Activated naive CD8-positive, alpha-beta T cell treated with anti-CD3 and anti-CD28 coated beads for 36 hours (primary cell): ENCODE measurements at regions not wholly inside any gene's neighbourhood (a gene's known extent, or its start where the extent isn't known, plus 50 kb on each side); places are given as distances from the start of the nearest gene placed in this dataset.

Experiments used
- DNase-seq: peaks from one replicate; pipeline ENCODE4 v3.0.0; 2021
- H3K27ac Mint-ChIP-seq: one replicate; pipeline ENCODE4 v1.8.0; 2022; ENCODE audit warnings: mild to moderate bottlenecking, moderate library complexity, mixed read lengths
- H3K27me3 Mint-ChIP-seq: one replicate; pipeline ENCODE4 v1.8.0; 2022; ENCODE audit warnings: mild to moderate bottlenecking, mixed read lengths
- H3K36me3 Mint-ChIP-seq: one replicate; pipeline ENCODE4 v1.8.0; 2021; ENCODE audit warnings: mild to moderate bottlenecking, mixed read lengths
- H3K4me1 Mint-ChIP-seq: one replicate; pipeline ENCODE4 v1.8.0; 2021; ENCODE audit warnings: mixed read lengths
- H3K4me3 Mint-ChIP-seq: one replicate; pipeline ENCODE4 v1.8.0; 2022; ENCODE audit warnings: mild to moderate bottlenecking, moderate library complexity, mixed read lengths
- H3K9me3 Mint-ChIP-seq: one replicate; pipeline ENCODE4 v1.8.0; 2022; ENCODE audit warnings: mixed read lengths

DNA sequence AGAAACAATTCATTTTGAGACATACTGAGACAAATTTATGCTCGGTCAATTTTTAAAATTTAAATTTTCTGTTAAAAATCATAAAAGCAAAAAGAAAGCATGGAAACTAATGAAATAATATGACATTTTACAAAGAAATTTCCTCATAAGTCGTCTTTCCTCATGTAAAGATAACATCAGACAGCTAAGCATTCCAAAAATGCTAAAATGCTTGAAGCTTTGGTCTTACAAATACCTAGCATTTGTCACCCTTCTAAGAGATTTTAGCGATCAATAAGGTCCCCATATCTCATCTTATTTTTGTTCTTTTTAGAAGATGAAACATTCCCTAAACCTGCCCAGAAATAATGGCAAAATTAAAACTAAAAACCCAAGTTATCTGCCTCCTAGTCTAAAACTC lies 68.5 kb upstream of the FREM2 start:
- Mint-ChIP-seq H3K36me3 (no peaks in the 10 kb centered on the region), H3K4me3 (no peak overlapping the region), H3K27me3 (no peaks in the 10 kb centered on the region), H3K27ac (no peak overlapping the region), H3K4me1 (no peaks in the 10 kb centered on the region), H3K9me3 (no peaks in the 10 kb centered on the region)
- no peak for DNase-seq

GRCh38 chr13:38618881-38619280 lies 68.0 kb upstream of the FREM2 start:
- Mint-ChIP-seq H3K4me1 (no peaks in the 10 kb centered on the region), H3K4me3 (no peak overlapping the region), H3K27me3 (no peaks in the 10 kb centered on the region), H3K9me3 (no peaks in the 10 kb centered on the region), H3K36me3 (no peaks in the 10 kb centered on the region), H3K27ac (no peak overlapping the region)
- DNase-seq = no peak

- Mint-ChIP-seq H3K27ac (no peak overlapping the region), H3K4me3 (no peak overlapping the region), H3K9me3 (no peaks in the 10 kb centered on the region), H3K4me1 (no peaks in the 10 kb centered on the region), H3K36me3 (no peaks in the 10 kb centered on the region), H3K27me3 (no peaks in the 10 kb centered on the region)
- no peak for DNase-seq
Measured at GRCh38 chr13:38620876-38621275, 66.0 kb upstream of the FREM2 start.

- H3K9me3 Mint-ChIP-seq = no peaks in the 10 kb centered on the region
- no peaks in the 10 kb centered on the region for H3K27me3 Mint-ChIP-seq
- DNase-seq = no peak
- no peaks in the 10 kb centered on the region for H3K36me3 Mint-ChIP-seq
- no peaks in the 10 kb centered on the region for H3K4me1 Mint-ChIP-seq
- no peak overlapping the region for H3K4me3 Mint-ChIP-seq
- no peak overlapping the region for H3K27ac Mint-ChIP-seq
Measured at GRCh38 chr13:38624822-38625221, 62.1 kb upstream of the FREM2 start.

- H3K27me3 Mint-ChIP-seq = no peaks in the 10 kb centered on the region
- DNase-seq = no peak
- H3K36me3 Mint-ChIP-seq = no peaks in the 10 kb centered on the region
- H3K27ac Mint-ChIP-seq = no peak overlapping the region
- H3K4me3 Mint-ChIP-seq = no peak overlapping the region
- no peaks in the 10 kb centered on the region for H3K4me1 Mint-ChIP-seq
- H3K9me3 Mint-ChIP-seq = no peaks in the 10 kb centered on the region
Measured at GRCh38 chr13:38628554-38628953, 58.3 kb upstream of the FREM2 start.

- no peaks in the 10 kb centered on the region for H3K36me3 Mint-ChIP-seq
- DNase-seq = no peak
- no peaks in the 10 kb centered on the region for H3K4me1 Mint-ChIP-seq
- no peaks in the 10 kb centered on the region for H3K9me3 Mint-ChIP-seq
- no peak overlapping the region for H3K27ac Mint-ChIP-seq
- no peak overlapping the region for H3K4me3 Mint-ChIP-seq
- no peaks in the 10 kb centered on the region for H3K27me3 Mint-ChIP-seq
Measured at GRCh38 chr13:38630780-38631179, 56.1 kb upstream of the FREM2 start.

GRCh38 chr13:38635030-38635429 lies 51.8 kb upstream of the FREM2 start:
- H3K4me1 Mint-ChIP-seq = no peaks in the 10 kb centered on the region
- H3K27ac Mint-ChIP-seq = no peak overlapping the region
- no peaks in the 10 kb centered on the region for H3K36me3 Mint-ChIP-seq
- no peak overlapping the region for H3K4me3 Mint-ChIP-seq
- DNase-seq = no peak
- H3K27me3 Mint-ChIP-seq = no peaks in the 10 kb centered on the region
- H3K9me3 Mint-ChIP-seq = no peaks in the 10 kb centered on the region

GRCh38 chr13:38636073-38636472 lies 50.8 kb upstream of the FREM2 start:
- H3K27ac Mint-ChIP-seq = no peak overlapping the region
- no peaks in the 10 kb centered on the region for H3K4me1 Mint-ChIP-seq
- no peaks in the 10 kb centered on the region for H3K9me3 Mint-ChIP-seq

DNA sequence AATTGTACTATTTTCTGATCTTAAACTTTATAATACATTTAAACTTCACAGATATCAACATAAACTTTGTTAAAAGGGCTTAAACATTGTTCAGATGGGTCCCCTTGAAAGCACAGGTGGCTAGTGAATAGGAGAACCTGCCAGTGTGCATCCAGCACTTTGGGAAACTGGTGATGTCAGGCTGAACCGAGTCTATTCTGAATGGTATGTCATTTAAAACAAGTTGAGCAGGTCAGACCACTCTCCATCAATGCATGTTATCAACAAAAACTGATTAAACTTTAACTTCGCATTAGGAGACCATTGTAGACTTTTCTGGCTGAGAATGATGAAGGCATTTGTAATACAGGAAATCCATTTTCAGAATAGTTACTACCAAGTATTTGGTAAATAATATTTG lies 50.1 kb upstream of the FREM2 start:
- no peaks in the 10 kb centered on the region for H3K27me3 Mint-ChIP-seq
- no peak overlapping the region for H3K4me3 Mint-ChIP-seq
- H3K36me3 Mint-ChIP-seq = no peaks in the 10 kb centered on the region
- DNase-seq = no peak
- no peaks in the 10 kb centered on the region for H3K9me3 Mint-ChIP-seq
- H3K4me1 Mint-ChIP-seq = no peaks in the 10 kb centered on the region
- no peak overlapping the region for H3K27ac Mint-ChIP-seq

More at GRCh38 chr13:38636073-38636472, 50.8 kb upstream of the FREM2 start:
- H3K4me3 Mint-ChIP-seq = no peak overlapping the region
- no peaks in the 10 kb centered on the region for H3K36me3 Mint-ChIP-seq
- DNase-seq = no peak
- H3K27me3 Mint-ChIP-seq = no peaks in the 10 kb centered on the region
